OCI-LY1 (cell line): ENCODE measurements at regions not wholly inside any gene's neighbourhood (a gene's known extent, or its start where the extent isn't known, plus 50 kb on each side); places are given as distances from the start of the nearest gene placed in this dataset.

Experiments
- EZH2 ChIP-seq: fragments of 200-600 bp; sonication (generic), shearing (Covaris generic); IDR thresholded peaks from 2 replicates; pipeline ENCODE4 v1.8.0; 2017; ENCODE audit warnings: borderline replicate concordance, mixed run types, mild to moderate bottlenecking, antibody characterized with exemption, low read length, moderate library complexity, mixed read lengths
- TF ChIP-seq, protein P1 (sequence below): fragments of 200-600 bp; sonication (generic), shearing (Covaris generic); IDR thresholded peaks from 2 replicates; pipeline ENCODE4 v1.5.1; 2017; ENCODE audit warnings: mild to moderate bottlenecking, antibody characterized with exemption, low read length, moderate library complexity, mixed read lengths

DNA sequence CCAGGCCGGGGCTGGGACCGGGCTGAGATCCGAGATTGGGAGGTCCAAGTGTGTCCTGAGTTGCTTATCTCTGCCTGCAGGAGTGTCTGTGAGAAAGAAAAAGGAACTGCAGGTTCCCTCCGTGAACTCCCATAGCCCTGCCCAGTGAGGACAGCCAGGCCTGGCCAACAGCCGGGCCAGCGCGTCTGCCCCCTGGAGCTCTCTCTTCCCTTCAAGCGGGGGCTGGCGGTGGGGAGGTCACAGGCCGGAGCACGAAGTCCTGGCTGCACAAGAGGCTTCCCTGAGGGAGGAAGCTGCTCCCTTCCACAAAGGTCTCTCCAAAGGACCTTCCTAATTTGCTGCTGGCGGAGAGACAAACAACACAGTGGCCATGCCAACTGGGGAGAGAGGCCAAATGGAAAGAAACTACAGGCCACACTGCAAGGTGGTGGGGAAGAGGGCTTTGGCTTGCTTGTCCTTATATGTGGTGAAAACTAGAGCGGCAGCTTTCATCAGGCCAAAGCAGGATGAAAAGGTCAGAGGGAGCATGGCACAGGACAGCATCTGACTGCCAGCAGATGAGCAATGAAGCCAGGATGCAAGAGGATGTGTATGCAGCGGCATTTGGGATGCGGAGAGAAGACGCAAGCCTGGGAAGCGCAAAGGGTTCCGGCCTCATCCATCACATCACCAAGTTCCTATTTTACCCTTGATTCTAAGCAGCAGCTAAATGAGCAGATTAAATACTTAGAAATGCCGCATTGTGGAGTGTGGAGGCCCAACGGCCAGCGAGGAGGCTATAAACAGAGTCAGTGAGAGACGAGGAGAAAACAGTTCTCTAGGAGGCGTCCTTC lies 260.0 kb downstream of the ERMARD start:
- TF ChIP-seq, protein P1, sequence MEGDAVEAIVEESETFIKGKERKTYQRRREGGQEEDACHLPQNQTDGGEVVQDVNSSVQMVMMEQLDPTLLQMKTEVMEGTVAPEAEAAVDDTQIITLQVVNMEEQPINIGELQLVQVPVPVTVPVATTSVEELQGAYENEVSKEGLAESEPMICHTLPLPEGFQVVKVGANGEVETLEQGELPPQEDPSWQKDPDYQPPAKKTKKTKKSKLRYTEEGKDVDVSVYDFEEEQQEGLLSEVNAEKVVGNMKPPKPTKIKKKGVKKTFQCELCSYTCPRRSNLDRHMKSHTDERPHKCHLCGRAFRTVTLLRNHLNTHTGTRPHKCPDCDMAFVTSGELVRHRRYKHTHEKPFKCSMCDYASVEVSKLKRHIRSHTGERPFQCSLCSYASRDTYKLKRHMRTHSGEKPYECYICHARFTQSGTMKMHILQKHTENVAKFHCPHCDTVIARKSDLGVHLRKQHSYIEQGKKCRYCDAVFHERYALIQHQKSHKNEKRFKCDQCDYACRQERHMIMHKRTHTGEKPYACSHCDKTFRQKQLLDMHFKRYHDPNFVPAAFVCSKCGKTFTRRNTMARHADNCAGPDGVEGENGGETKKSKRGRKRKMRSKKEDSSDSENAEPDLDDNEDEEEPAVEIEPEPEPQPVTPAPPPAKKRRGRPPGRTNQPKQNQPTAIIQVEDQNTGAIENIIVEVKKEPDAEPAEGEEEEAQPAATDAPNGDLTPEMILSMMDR, result no peak
- no peak for TF ChIP-seq EZH2
